ENCODE measurements at regions not wholly inside any gene's neighbourhood (a gene's known extent, or its start where the extent isn't known, plus 50 kb on each side); places are given as distances from the start of the nearest gene placed in this dataset.

DNA sequence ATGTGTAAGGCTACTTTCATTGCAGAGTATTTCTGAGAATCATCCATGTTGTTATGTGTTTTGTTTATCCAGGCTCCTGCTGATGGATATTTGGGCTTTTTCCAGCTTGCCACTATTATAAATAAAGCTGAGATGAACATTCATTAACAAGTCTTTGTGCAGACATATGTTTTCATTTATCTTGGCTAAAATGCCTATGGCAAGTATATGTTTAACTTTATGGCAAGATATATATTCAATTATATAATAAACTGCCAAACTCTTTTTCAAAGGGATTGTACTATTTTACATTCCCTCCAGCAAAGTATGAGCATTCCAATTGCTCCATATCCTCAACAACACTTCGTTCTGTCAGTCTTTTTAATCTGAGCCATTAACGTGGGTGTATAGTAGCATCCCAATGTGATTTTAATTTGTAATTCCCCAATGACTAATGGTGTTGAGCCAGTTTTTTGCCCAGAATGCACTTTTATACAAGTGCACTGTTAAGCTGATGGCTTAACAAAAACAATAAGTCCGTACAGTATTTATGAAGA lies 452.4 kb downstream of the SHQ1 start:
- TF ChIP-seq REST (IDR thresholded peaks at IDR 0.05; ENCODE audit: unreplicated experiment) (no peak), CTCF (conservative IDR thresholded peaks at IDR 0.05; ENCODE audit: low read depth in 2 of 2) (no peak), JUNB (IDR thresholded peaks at IDR 0.05; ENCODE audit: unreplicated experiment) (no peak), POLR2AphosphoS5 (IDR thresholded peaks at IDR 0.05; ENCODE audit: low read depth) (no peak), EZH2phosphoT487 (IDR thresholded peaks at IDR 0.05; ENCODE audit: unreplicated experiment) (no peak), CREB1 (CRISPR knock-in tag; IDR thresholded peaks at IDR 0.05; ENCODE audit: low read depth) (no peak), ZNF114 (CRISPR knock-in tag; IDR thresholded peaks at IDR 0.05) (no peak)
